Lung microvascular endothelial cell (primary cell): ENCODE measurements at regions not wholly inside any gene's neighbourhood (a gene's known extent, or its start where the extent isn't known, plus 50 kb on each side); places are given as distances from the start of the nearest gene placed in this dataset.
"Not testable (repeated sequence)": the region's sequence is repeated elsewhere in the genome, so short reads cannot be mapped to it uniquely, and the experiment has no call there.

Experiments used
- DNase-seq, 2 donors: peaks; one replicate each; pipeline versions ENCODE4 v3.0.0 to v3.0.0-alpha.2; 2010; ENCODE audit warnings: low read depth in 2 of 2

DNA sequence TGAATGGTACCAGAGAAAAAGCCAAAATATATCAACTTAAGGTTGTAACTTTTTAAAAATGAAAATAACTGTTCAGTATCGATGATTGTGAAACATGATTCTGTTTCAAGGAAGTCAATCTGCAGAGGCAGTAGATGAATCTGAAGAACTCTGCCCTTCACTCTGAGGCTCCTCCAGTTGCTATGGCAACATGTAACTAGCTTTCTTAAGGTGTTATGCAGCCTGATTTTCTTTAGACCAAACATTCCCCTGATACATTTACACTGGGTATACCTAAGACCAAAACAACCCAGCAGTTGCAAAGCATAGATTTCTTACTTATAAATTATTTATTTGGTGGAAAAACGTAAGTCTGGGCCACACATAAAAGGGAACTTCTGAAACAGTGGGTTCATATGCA lies 133.6 kb upstream of the RASGEF1B start:
- DNase-seq: no peak

DNA sequence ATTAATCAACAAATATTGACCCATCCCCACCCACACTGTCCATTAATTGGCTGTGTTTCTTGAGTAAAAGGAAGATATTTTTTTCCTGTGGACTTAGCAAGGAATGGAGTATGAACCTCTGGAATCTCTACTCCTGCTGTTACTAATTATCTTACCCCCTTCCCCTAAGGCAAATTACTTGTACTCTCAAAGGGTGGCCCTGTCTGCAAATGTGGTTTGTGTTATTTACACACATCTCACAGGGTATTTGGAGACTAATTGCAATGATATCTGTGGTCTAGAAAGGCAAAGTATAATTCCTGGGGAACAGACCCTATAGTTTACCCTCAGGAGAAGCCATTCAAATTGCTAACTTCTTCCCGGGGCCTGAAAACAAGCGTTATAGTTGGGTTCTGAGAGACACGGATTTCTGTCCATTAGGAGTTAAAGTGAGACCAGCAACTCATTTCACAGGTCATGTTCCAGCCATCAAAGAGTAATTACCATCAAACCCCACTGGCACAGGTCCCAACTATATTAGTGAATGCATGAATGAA lies 133.0 kb upstream of the RASGEF1B start:
- DNase-seq: no peak

DNA sequence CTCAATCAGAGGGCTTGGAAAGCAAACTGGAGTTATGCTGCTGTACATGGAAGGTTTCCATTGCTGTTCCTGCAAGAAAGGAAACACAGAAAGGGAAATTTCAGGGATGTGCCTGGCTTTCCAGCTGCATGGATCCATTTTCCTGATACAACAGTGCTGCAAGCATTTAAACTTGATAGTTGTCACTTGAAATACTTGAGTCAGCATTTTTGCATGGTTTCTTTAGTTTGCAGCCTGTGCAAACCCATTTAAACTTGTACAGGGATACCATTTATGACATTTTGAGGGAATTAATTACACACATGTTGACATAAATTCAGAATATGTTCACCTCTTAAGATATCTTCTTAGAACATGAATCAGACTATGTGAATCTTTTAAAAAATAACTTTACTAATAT lies 131.1 kb upstream of the RASGEF1B start:
- DNase-seq: no peak

DNA sequence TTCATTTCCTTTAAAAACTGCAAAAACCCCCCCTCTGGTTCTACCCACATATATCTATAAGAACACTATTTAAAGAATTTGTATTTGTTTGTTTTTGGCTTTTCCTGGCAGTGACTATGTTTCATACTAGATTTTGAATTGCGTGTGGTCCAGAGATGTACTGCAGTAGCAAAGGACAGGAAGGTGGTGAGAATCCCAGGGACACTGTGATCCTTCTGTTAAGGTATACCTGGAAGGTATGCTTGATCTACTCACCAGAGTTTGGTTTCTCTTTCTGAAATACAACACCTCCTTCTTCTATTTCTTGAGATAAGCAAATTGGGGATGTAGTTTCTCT lies 129.6 kb upstream of the RASGEF1B start:
- DNase-seq: no peak

DNA sequence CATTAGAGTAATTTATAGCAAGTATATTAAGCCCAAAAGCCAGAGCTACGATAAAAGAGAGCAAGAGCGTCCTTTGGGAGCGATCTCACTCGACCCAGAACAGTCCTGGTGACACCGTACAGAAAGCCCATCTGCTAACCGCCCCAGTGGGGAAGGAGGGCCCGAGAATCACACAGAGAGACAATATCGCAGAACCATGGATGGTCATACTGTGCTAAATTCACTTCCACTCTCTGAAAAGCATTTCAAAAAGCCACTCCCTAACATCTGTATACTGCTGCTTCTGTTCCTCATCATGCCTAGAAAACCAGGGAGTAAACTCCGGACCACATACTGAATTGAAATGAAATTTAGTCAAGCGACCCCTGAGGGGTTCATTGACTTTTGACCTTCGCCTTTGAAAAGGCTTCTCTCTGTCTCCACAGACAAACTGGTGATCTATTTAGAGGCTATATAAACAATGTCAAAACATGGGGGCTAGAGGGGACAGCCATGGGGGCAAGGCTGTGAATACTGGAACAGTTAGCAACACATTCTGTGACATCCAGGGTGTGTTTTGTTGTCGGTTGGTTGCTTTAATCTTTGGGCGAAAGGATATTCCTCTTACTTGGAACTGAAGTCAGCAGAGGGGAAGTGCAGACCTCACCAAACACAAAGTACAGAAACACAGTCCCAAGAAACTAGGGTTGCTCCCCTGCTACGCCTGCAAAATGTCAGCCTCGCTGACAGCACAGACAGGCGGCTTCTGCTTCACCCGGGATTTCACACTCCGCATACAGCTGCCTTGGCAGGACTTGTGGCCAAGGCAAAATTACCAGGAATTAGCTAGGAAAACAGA lies 129.0 kb upstream of the RASGEF1B start:
- no peak for DNase-seq

DNA sequence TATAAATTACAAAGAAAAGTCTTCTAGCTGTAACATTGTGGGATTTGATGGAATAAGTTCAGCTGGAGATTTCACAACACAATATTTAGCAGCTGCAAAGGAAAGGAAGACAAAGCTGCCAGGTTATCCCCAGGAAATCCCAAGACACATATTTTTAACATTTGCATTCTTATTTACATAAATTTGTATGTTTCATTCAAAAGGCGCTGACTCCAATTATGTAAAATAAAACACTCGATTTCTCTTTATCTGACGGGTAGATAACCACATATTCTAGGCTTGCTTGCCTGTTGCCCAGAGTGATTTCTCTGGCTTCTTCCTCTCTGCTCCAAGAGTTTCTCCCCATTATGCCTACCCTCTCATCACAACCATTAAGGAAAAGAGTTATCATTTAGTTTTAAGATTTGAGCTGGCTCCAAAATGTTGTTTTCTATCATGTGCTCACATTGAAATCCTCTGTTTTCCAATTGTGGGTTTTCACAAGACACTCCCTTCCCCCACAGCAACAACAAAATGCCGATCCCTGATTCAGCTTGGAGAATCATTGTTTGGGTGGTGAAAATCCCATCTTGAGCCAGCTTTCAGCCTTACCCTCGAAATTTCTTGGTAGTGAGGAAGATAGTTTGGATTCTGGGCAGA lies 128.2 kb upstream of the RASGEF1B start:
- DNase-seq: no peak

DNA sequence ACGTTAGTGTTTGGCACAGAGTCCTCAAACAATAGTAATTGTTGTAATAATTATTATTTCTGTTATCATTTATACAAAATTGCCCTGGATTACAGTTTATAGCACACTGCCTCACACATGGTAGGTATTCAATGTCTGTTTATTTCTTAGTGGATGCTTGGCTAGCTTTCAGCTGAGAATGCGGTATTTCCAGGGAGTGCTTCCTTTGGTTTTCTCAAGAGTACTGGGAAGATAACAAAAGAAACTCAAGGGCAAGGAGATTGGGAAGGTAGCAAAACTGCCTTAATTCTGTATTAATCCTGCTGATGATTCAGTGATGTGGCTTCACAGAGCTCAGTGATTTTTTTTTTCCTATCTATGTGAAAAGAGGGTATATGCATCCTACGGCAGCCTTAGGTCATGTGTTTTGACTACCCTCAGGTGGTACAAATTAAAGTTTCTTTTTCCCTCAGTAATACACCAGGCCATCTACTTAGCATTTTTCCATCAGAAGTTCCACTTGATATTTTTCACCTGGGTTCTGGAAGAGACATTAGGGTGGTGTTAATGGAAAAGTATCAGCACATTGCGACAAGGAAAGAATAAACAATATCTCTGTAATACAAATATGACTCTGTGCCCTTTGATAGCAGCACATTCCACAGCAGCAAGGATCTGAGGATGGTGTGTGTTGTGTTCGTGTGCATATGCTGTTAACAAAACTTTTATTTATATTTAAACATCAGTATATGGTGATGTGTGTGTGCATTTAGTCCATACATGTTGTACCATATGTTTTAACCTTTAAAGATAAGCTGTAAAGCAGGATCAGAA lies 124.3 kb upstream of the RASGEF1B start:
- no peak for DNase-seq

DNA sequence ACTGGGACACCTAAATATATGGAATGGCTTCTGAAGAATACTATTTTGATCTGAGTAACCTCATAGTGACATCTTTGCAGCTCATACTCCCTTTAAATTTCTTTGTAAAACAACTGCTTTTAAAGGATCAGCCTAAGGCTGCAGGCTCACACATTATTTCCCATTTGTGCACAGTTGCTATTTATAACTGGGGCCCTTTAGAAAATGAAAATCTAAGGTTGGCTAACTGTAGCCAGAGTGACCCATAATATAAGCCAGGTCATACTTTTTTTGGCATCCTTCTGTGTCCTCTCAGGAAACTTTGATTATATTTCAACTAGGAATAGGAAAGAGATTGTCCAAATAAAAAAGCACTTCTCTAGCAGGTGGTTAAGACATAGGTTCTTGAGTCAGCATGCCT lies 123.6 kb upstream of the RASGEF1B start:
- DNase-seq: no peak

DNA sequence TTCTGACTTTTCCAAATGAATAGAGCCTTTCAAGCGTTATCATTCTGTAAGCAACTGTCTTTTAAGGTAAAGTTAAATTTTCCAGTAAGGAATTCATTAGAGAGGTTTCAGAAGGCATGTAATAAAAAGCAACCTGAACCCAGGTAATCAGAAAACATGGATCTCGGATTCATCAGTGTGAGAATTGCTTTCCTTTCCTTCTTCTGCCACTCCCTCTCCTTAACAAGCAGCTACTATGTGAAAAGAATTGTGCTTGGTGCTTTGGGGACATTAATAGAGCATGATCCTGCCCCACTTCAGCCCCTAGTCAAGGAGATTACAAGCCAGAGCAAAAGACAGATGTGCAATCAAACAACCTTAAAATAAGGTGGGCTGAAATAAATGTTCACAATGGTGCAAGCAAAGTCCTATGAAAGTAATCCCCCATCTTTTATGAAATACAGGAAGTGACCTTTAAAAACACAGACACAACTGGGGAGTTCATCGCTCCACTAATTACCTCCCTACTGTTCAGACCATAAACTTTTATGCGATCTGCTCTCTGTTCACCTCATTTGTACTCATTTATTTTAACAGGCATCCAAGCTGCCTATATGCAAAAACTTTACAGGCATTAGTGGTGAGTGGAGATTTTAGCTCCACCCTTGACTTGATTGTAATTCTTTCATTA lies 122.9 kb upstream of the RASGEF1B start:
- DNase-seq: no peak

DNA sequence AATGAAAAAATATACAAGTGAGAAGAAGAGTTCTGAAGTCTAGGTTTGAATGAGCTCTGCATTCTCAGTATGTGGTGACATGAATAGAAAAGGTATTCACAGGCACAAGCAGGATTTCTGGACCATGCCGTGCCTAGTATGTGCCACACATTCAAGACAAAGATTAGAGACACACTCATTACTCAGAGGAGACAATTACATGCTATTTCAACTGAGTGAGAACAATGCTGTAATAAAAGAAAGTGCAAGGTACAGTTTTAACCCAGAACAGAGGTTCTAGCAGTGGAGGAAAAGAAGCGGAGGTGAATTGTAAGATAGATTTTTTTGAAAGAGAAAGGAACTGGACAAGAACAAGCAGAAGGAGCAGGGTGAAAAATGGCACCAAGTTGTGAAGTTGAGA lies 121.0 kb upstream of the RASGEF1B start:
- DNase-seq: no peak

DNA sequence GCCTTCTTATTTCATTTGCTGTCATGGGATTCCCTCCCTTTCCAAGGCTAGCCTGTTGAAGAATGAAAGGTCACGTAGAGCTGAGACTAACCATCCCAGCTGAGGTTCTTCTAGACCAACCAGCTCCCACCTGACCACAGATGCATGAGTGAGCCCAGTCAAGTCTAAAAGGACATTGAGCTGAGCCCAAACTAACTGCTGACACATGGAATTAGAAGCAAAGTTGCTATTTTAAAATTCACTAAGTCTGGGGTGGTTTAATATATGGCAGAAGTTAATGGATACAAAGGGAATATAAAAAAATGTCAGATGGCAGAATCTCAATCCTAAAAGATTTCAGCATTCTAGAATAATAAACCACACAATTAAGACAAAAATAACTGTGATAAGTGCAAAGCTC lies 118.9 kb upstream of the RASGEF1B start:
- DNase-seq: no peak

DNA sequence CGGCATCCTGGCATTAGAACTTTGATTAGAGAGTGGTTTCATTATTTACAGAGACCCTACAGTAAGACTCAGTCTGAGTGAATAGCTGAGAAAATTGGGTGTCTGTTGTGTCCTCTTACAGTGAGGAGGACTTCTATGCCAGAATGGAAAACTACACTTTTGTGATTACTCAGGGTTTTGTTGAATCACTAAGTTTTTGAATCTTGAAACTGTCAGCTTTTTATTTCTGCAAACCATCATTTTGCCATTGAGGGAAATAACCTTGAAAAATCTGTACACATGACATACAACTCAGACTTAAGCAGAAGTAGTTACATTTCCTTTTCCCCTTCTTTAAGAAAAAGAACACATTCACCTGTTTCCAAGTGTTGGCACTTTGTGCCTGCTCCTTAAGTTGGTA lies 117.6 kb upstream of the RASGEF1B start:
- DNase-seq: no peak

DNA sequence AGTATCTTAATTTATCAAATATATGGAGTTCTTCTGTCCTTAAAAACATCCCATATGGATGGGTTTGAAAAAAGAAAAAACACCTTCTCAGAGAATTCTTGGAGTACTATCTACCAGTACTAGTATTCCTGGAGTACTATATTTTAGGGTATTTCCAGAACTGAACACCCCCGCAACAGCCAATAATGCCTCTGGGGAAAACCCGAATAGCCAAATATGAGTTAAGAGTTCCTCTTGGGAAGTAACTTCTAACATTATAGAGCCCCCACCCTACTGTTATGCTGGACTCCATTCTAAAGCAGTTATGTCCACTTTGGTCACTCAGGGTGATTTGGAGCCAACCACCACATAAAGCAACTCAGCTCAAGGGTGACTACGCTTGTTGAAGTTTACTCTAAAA lies 115.0 kb upstream of the RASGEF1B start:
- no peak for DNase-seq

DNA sequence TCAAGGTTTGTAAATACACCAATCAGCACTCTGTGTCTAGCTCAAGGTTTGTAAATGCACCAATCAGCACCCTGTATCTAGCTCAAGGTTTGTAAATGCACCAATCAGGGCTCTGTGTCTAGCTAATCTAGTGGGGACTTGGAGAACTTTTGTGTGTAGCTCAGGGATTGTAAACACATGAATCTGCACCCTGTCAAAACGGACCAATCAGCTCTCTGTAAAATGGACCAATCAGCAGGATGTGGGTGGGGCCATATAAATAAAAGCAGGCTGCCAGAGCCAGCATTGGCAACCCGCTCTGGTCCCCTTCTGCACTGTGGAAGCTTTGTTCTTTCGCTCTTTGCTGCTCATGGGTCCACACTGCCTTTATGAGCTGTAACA lies 109.3 kb upstream of the RASGEF1B start:
- DNase-seq: not testable (repeated sequence)

DNA sequence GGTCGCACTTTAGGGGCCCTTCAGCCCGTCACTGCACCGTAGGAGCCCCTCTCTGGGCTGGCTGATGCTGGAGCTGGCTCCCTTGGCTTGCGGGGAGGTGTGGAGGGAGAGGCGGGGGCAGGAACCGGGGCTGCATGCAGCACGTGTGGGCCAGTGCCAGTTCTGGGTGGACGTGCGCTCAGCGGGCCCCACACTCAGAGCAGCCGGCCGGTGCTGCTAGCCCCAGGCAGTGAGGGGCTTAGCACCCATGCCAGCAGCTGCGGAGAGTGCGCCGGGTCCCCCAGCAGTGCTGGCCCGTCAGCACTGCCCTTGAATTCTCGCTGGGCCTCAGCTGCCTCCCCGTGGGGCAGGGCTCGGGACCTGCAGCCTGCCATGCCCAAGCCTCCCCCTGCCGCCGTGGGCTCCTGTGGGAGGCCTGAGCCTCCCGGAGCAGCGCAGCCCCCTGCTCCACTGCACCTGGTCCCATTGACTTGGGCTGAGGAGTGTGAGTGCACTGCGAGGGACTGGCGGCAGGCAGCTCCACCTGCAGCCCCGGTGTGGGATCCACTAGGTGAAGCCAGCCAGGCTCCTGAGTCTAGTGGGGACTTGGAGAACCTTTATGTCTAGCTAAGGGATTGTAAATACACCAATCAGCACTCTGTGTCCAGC lies 108.8 kb upstream of the RASGEF1B start:
- no peak for DNase-seq

DNA sequence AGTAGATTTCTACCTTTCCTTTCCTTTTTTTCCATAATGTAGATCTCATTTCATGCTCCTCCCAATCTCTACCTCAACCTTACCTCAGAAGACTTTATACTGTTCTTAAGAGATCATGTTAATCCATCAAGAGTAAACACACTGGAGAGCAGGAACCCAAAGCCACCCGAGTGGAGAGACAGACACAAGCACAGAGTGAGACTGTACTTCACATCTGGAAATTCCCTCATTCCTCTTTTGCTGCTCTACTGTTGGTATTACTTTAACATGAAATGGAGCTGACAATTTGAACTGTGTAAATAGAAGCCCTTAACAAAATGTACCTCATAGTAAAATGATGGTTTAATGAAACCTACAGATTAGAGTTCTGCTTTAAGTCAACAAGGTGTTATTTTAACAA lies 105.7 kb upstream of the RASGEF1B start:
- no peak for DNase-seq

DNA sequence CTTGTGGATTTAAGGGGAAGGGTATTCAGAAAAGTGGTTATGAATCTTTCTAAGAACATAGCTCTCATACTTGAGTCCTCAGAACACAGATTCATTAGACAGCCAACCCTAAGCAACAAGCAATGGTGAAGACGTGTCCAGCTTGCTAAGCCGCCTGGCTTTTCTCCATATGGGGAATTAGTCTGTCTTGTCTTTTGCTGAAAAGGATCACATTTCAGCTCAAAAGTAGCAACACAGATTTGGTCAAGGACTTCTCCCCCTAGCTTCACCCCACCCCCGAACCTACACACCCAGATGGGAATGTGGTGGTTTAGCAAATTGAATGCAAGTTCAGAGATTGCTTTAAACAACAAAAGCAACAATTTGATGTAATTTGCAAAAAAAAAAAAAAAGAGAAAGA lies 103.3 kb upstream of the RASGEF1B start:
- DNase-seq: no peak

DNA sequence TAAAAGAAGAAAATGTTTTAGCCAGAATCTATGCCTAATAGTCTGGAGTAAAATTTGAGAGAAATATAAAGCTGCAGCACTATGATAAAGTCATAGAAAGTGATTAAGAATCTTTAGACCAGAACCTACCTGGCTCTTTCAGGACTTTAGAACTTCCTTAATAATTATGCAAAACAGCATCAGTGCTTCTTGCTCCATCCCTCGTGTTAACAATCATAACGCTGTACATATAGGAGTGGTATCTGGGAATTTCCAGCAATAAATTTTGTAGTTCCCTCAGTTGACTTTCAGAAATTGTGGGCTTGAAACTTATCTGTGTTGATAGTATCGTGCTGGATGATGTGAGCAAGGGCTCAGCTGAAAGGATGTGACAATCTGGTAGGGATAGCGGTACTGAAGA lies 102.1 kb upstream of the RASGEF1B start:
- no peak for DNase-seq

DNA sequence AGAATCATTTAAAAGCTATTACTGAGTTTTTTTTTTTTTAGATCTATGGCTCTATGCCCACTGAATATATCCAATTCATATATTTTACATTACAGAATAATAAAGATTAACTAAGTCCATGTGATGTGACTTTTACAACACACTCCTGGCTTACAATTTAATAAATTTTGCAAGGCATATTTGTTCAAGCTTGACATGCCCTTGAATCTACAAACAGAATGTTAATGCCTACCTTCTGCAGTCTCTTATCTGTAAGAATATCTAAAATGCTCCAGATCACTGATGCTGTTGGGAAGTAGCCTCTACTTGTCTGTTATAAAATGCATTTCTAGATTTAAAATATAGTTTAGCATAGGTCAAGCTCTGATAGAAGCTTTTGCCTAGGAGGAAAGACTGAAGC lies 100.7 kb upstream of the RASGEF1B start:
- DNase-seq: no peak

DNA sequence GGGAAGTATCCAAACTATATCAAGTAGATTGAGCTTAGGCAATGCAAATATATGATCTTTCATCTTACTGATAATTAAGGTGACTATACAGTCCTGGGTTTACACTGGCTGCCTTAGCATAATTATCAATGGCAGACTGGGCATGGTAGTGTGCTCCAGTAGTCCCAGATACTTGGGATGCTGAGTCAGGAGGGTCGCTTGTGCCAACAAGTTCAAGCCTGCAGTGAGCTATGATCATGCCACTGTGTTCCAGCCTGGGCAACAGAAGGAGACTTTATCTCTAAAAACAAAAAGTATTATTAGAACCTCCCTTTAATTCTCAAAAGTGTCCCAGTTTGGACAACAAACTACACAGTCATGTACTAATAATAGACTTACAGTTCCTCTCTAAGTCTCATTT lies 99.4 kb upstream of the RASGEF1B start:
- no peak for DNase-seq

DNA sequence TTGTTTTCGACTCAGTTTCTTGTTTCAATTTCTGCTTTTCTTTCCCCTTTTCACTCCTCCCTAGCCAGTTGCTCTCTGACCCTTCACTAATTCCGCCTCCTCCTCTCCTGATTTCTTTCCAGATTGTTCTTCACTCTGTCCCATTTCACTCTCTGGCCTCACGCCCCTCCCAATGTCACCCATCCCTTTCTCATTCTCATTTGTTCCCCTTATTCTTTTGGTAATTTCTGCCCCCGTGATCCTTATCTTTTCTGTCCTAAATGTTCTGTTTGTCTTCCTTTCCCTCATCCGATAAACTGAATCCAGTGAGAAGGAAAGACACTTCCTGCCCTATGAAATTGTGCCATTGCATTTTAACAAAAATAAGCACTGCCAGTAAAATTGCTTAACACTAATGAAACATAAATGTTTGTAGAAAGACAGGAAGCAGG lies 94.5 kb upstream of the RASGEF1B start:
- DNase-seq: no peak
